ENCODE measurements at regions not wholly inside any gene's neighbourhood (a gene's known extent, or its start where the extent isn't known, plus 50 kb on each side); places are given as distances from the start of the nearest gene placed in this dataset.

- peaks cover 56% of the 10 kb centered on the region for H3K4me1 ChIP-seq (ENCODE audit: insufficient read depth)
- no peak for DNase-seq
- no peak for TF ChIP-seq EZH2phosphoT487 (IDR thresholded peaks at IDR 0.05; ENCODE audit: insufficient read depth, low read depth)
- no peak for TF ChIP-seq EZH2 (IDR thresholded peaks at IDR 0.05; ENCODE audit: insufficient read depth, poor library complexity, severe bottlenecking)
- no peaks in the 10 kb centered on the region for H3K79me2 ChIP-seq (ENCODE audit: insufficient read depth)
- no peaks in the 10 kb centered on the region for H3K9me3 ChIP-seq (ENCODE audit: low read depth)
- peaks cover 49% of the 10 kb centered on the region for H3F3A ChIP-seq (ENCODE audit: insufficient read depth)
- no peaks in the 10 kb centered on the region for H3K9me2 ChIP-seq (ENCODE audit: insufficient read depth)
- H2AFZ ChIP-seq = no peak overlapping the region
- peak overlapping the region; percentile 22; the same call in 1 of the 2 replicates for H3K27ac ChIP-seq
- 12 to 18% methylated on average over 1 of the region's 1 CpG for WGBS, 2 experiments (ENCODE audit: low coverage in 1 of 2, low lambda C conversion rate in 2 of 2, missing lambda C conversion rate in 2 of 2)
- no peak overlapping the region for H3K4me3 ChIP-seq
- no peak overlapping the region for H3K9ac ChIP-seq
- H4K20me1 ChIP-seq (ENCODE audit: insufficient read depth) = no peaks in the 10 kb centered on the region
- H3K27me3 ChIP-seq (replicated peaks; ENCODE audit: insufficient read depth) = no peaks in the 10 kb centered on the region
- H3K36me3 ChIP-seq (ENCODE audit: low read depth) = no peaks in the 10 kb centered on the region
- in situ Hi-C loops (cut with MboI) = loop anchor here (10.0 kb wide), 1 partner anchor 193 kb away; no protein-coding TSS in a partner anchor
- peak overlapping the region; percentile 27 for H3K4me2 ChIP-seq (ENCODE audit: unreplicated experiment)
These were observed 213.3 kb upstream of the THBS1 start for GRCh38 chr15:39367596-39367995.

GRCh38 chr15:39369768-39370167 lies 211.1 kb upstream of the THBS1 start:
- Histone ChIP-seq H3K36me3 (ENCODE audit: low read depth) (no peaks in the 10 kb centered on the region), H3K27ac (no peak overlapping the region), H4K20me1 (ENCODE audit: insufficient read depth) (no peaks in the 10 kb centered on the region), H3K9ac (no peak overlapping the region), H3K4me2 (ENCODE audit: unreplicated experiment) (no peak overlapping the region), H3F3A (ENCODE audit: insufficient read depth) (peaks cover 27% of the 10 kb centered on the region), H3K9me3 (ENCODE audit: low read depth) (no peaks in the 10 kb centered on the region), H3K9me2 (ENCODE audit: insufficient read depth) (no peaks in the 10 kb centered on the region), H3K27me3 (replicated peaks; ENCODE audit: insufficient read depth) (no peaks in the 10 kb centered on the region), H3K4me1 (ENCODE audit: insufficient read depth) (peaks cover 34% of the 10 kb centered on the region), H3K4me3 (no peak overlapping the region), H3K79me2 (ENCODE audit: insufficient read depth) (no peaks in the 10 kb centered on the region), H2AFZ (no peak overlapping the region)
- WGBS, 2 experiments (ENCODE audit: low coverage in 1 of 2, low lambda C conversion rate in 2 of 2, missing lambda C conversion rate in 2 of 2) = 94 to 100% methylated on average over 1 of the region's 1 CpG
- no peak for TF ChIP-seq EZH2 (IDR thresholded peaks at IDR 0.05; ENCODE audit: insufficient read depth, poor library complexity, severe bottlenecking)
- TF ChIP-seq EZH2phosphoT487 (IDR thresholded peaks at IDR 0.05; ENCODE audit: insufficient read depth, low read depth) = no peak
- in situ Hi-C loops (cut with MboI) = loop anchor here (10.0 kb wide), 1 partner anchor 195 kb away; no protein-coding TSS in a partner anchor
- no peak for DNase-seq

GRCh38 chr15:39376371-39376909 lies 204.4 kb upstream of the THBS1 start:
- Histone ChIP-seq H3K4me2 (ENCODE audit: unreplicated experiment) (no peak overlapping the region), H3K27me3 (replicated peaks; ENCODE audit: insufficient read depth) (no peaks in the 10 kb centered on the region)

GRCh38 chr15:39381517-39381916 lies 199.4 kb upstream of the THBS1 start:
- in situ Hi-C loops (cut with MboI) = no loop called here
- Histone ChIP-seq H3K4me2 (ENCODE audit: unreplicated experiment) (peak overlapping the region; percentile 11), H3K9ac (no peak overlapping the region), H3F3A (ENCODE audit: insufficient read depth) (peaks cover 8% of the 10 kb centered on the region), H3K27ac (no peak overlapping the region), H3K36me3 (ENCODE audit: low read depth) (no peaks in the 10 kb centered on the region), H3K27me3 (replicated peaks; ENCODE audit: insufficient read depth) (no peaks in the 10 kb centered on the region), H2AFZ (no peak overlapping the region), H4K20me1 (ENCODE audit: insufficient read depth) (no peaks in the 10 kb centered on the region), H3K79me2 (ENCODE audit: insufficient read depth) (no peaks in the 10 kb centered on the region), H3K4me3 (no peak overlapping the region), H3K4me1 (ENCODE audit: insufficient read depth) (peaks cover 6% of the 10 kb centered on the region), H3K9me3 (ENCODE audit: low read depth) (no peaks in the 10 kb centered on the region), H3K9me2 (ENCODE audit: insufficient read depth) (no peaks in the 10 kb centered on the region)
- TF ChIP-seq EZH2 (IDR thresholded peaks at IDR 0.05; ENCODE audit: insufficient read depth, poor library complexity, severe bottlenecking) (no peak), EZH2phosphoT487 (IDR thresholded peaks at IDR 0.05; ENCODE audit: insufficient read depth, low read depth) (no peak)
- no peak for DNase-seq
- 32 to 45% methylated on average over 1 of the region's 1 CpG for WGBS, 2 experiments (ENCODE audit: low coverage in 1 of 2, low lambda C conversion rate in 2 of 2, missing lambda C conversion rate in 2 of 2)

More at GRCh38 chr15:39376371-39376909, 204.4 kb upstream of the THBS1 start:
- 14 to 16% methylated on average over 1 of the region's 1 CpG for WGBS, 2 experiments (ENCODE audit: low coverage in 1 of 2, low lambda C conversion rate in 2 of 2, missing lambda C conversion rate in 2 of 2)
- in situ Hi-C loops (cut with MboI) = no loop called here
- Histone ChIP-seq H3K4me3 (no peak overlapping the region), H4K20me1 (ENCODE audit: insufficient read depth) (no peaks in the 10 kb centered on the region), H3K9me3 (ENCODE audit: low read depth) (no peaks in the 10 kb centered on the region), H3K79me2 (ENCODE audit: insufficient read depth) (no peaks in the 10 kb centered on the region), H3K27ac (peak overlapping the region; percentile 37), H3K9me2 (ENCODE audit: insufficient read depth) (no peaks in the 10 kb centered on the region), H2AFZ (peak overlapping the region; percentile 9; the same call in 1 of the 2 replicates), H3F3A (ENCODE audit: insufficient read depth) (peaks cover 12% of the 10 kb centered on the region; the same call in 1 of the 2 replicates), H3K36me3 (ENCODE audit: low read depth) (no peaks in the 10 kb centered on the region), H3K4me1 (ENCODE audit: insufficient read depth) (peaks cover 4% of the 10 kb centered on the region), H3K9ac (no peak overlapping the region)
- DNase-seq = peak; percentile 42
- TF ChIP-seq EZH2phosphoT487 (IDR thresholded peaks at IDR 0.05; ENCODE audit: insufficient read depth, low read depth) (no peak), EZH2 (IDR thresholded peaks at IDR 0.05; ENCODE audit: insufficient read depth, poor library complexity, severe bottlenecking) (no peak)
